B cell (primary cell): ENCODE measurements at regions not wholly inside any gene's neighbourhood (a gene's known extent, or its start where the extent isn't known, plus 50 kb on each side); places are given as distances from the start of the nearest gene placed in this dataset.

Source experiments
- EZH2 ChIP-seq: IDR thresholded peaks from 2 replicates; pipeline ENCODE4 v1.6.1; 2012; ENCODE audit warnings: borderline replicate concordance, low read depth, mild to moderate bottlenecking, moderate library complexity, low read length; ENCODE audit not compliant: insufficient read depth, poor library complexity, severe bottlenecking
- TF ChIP-seq, protein P1 (sequence below): fragments of 200-600 bp; IDR thresholded peaks from one replicate; pipeline ENCODE4 v1.8.0; 2022; ENCODE audit warnings: antibody characterized with exemption, mild to moderate bottlenecking

DNA sequence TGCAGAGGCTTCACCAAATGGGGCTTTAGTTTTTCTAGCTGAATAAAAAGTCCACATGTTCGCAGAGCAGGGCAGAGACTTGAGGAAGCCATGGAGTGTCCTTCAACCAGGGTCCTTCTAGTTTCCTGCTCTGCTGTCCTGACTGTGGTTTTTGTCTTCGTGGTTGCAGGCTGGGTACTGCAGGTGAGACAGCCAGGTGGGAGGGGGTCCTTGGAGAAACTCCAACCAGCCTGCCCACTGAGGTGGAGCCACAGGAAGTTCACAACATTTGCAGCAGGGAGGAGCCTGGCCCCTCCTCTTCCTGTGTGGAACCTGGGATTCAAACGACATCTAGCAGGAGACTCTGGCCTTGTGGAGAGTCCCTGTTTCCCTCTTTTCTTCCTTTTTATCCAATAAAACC is 68.8 kb upstream of the MYLIP start:
- TF ChIP-seq EZH2 = no peak
- TF ChIP-seq, protein P1, sequence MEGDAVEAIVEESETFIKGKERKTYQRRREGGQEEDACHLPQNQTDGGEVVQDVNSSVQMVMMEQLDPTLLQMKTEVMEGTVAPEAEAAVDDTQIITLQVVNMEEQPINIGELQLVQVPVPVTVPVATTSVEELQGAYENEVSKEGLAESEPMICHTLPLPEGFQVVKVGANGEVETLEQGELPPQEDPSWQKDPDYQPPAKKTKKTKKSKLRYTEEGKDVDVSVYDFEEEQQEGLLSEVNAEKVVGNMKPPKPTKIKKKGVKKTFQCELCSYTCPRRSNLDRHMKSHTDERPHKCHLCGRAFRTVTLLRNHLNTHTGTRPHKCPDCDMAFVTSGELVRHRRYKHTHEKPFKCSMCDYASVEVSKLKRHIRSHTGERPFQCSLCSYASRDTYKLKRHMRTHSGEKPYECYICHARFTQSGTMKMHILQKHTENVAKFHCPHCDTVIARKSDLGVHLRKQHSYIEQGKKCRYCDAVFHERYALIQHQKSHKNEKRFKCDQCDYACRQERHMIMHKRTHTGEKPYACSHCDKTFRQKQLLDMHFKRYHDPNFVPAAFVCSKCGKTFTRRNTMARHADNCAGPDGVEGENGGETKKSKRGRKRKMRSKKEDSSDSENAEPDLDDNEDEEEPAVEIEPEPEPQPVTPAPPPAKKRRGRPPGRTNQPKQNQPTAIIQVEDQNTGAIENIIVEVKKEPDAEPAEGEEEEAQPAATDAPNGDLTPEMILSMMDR = no peak
